ENCODE measurements at regions not wholly inside any gene's neighbourhood (a gene's known extent, or its start where the extent isn't known, plus 50 kb on each side); places are given as distances from the start of the nearest gene placed in this dataset.

GRCh38 chr2:38223256-38223655 lies 147.3 kb upstream of the CYP1B1 start:
- TF ChIP-seq TAF1 (IDR thresholded peaks at IDR 0.05; ENCODE audit: borderline replicate concordance, insufficient read depth, low read length) (no peak), POLR2AphosphoS5 (IDR thresholded peaks at IDR 0.05; ENCODE audit: low read depth, low read length) (no peak), REST (IDR thresholded peaks at IDR 0.05; ENCODE audit: insufficient read depth in 1 of 2, low read depth in 2 of 2, low read length in 2 of 2) (no peak), FOXP2 (optimal IDR thresholded peaks at IDR 0.05; ENCODE audit: borderline replicate concordance, extremely low read depth, extremely low read length, insufficient read depth) (no peak), SIN3A (IDR thresholded peaks at IDR 0.05; ENCODE audit: borderline replicate concordance, insufficient read depth, low read length) (no peak)

All from PFSK-1 (cell line).